HCT116 (cell line): ENCODE measurements at regions not wholly inside any gene's neighbourhood (a gene's known extent, or its start where the extent isn't known, plus 50 kb on each side); places are given as distances from the start of the nearest gene placed in this dataset.

Source experiments
- ATAC-seq: fragments of 200-7000 bp; cut with Tn5 transposase; 2 replicates; pipeline ENCODE4 v1.9.1; 2020; ENCODE audit warnings: mild to moderate bottlenecking, moderate library complexity
- BruUV-seq: library from RNA; stranded (reverse); fragments of 400-500 nt; replicated peaks from 2 replicates; lab custom pipeline; 2021; lab: Mats Ljungman, UMichigan
- CTCF ChIA-PET: fragments of 300-600 bp; sonication (Branson Sonifier 250); formaldehyde crosslinking; loops from one replicate; lab custom pipeline; 2021; ENCODE audit warnings: antibody characterized with exemption; lab: Charles Lee
- POLR2A ChIA-PET: fragments of 300-600, 350-600 bp; sonication (Branson Sonifier 250); formaldehyde crosslinking; loops from one replicate; lab custom pipeline; 2021; ENCODE audit warnings: antibody characterized with exemption; lab: Charles Lee
- RAD21 ChIA-PET, 2 experiments: fragments of 300-600 bp; sonication (Branson Sonifier 250); formaldehyde crosslinking; loops; one replicate each; lab custom pipeline; 2023; ENCODE audit warnings: low total read pairs in 2 of 2; ENCODE audit not compliant: uncharacterized antibody in 2 of 2, unreplicated experiment in 2 of 2, low non-redundant PET in 1 of 2; lab: Charles Lee
- DNase-seq: peaks from one replicate; pipeline ENCODE4 v3.0.0-alpha.2; 2010; ENCODE audit warnings: low read depth, low spot score
- H2AFZ ChIP-seq: fragments of 200-600 bp; shearing (Covaris generic), sonication (generic); 2 replicates; pipeline ENCODE4 v1.6.1; 2017; ENCODE audit warnings: low read depth, mixed run types, mixed read lengths, antibody characterized with exemption, low read length; ENCODE audit not compliant: poor library complexity, severe bottlenecking
- H3K27ac ChIP-seq: 2 replicates; pipeline ENCODE4 v1.5.1; 2012; ENCODE audit warnings: low read depth, low read length
- H3K27me3 ChIP-seq: fragments of 200-600 bp; sonication (generic); 2 replicates; pipeline ENCODE4 v1.6.1; 2016; ENCODE audit warnings: mixed run types, low read length, mixed read lengths; ENCODE audit not compliant: insufficient read depth
- H3K36me3 ChIP-seq, 2 experiments: fragments of 200-500 bp in 1 of 2; fragments of 200-600 bp in 1 of 2; sonication (Bioruptor generic) in 1 of 2; sonication (generic) in 1 of 2; 2 replicates each; pipeline versions ENCODE4 v1.5.1 to v1.6.1; 2014 to 2016; ENCODE audit warnings: low read length in 2 of 2, inconsistent platforms in 1 of 2, mixed read lengths in 1 of 2, mixed run types in 1 of 2; ENCODE audit not compliant: insufficient read depth in 2 of 2, control insufficient read depth in 1 of 2
- H3K4me1 ChIP-seq, 2 experiments: fragments of 200-600 bp in 1 of 2; sonication (generic) in 1 of 2; 2 replicates each; pipeline versions ENCODE4 v1.5.1 to v1.6.1; 2012 to 2017; ENCODE audit warnings: low read length in 2 of 2, inconsistent platforms in 1 of 2, mild to moderate bottlenecking in 1 of 2, mixed read lengths in 1 of 2, mixed run types in 1 of 2, moderate library complexity in 1 of 2; ENCODE audit not compliant: insufficient read depth in 2 of 2, control insufficient read depth in 1 of 2
- H3K4me2 ChIP-seq: fragments of 200-600 bp; sonication (generic); 2 replicates; pipeline ENCODE4 v1.6.1; 2017; ENCODE audit warnings: mixed run types, low read length, mixed read lengths
- H3K4me3 ChIP-seq, 2 experiments: fragments of 200-600 bp in 1 of 2; sonication (generic) in 1 of 2; replicated peaks in 1 of 2; 2 replicates each; pipeline ENCODE4 v1.5.1; 2011 to 2016; ENCODE audit warnings: low read length in 2 of 2, control low read depth in 1 of 2, low read depth in 1 of 2, mild to moderate bottlenecking in 1 of 2, mixed read lengths in 1 of 2, mixed run types in 1 of 2
- H3K79me2 ChIP-seq: fragments of 200-600 bp; sonication (generic); 2 replicates; pipeline ENCODE4 v1.6.1; 2017; ENCODE audit warnings: mild to moderate bottlenecking, mixed run types, low read length, moderate library complexity, mixed read lengths; ENCODE audit not compliant: insufficient read depth
- H3K9ac ChIP-seq: fragments of 200-600 bp; sonication (generic); 2 replicates; pipeline ENCODE4 v1.6.1; 2016; ENCODE audit warnings: low read length, mixed read lengths
- H3K9me2 ChIP-seq: fragments of 200-600 bp; sonication (generic), shearing (Covaris generic); 2 replicates; pipeline ENCODE4 v1.6.1; 2017; ENCODE audit warnings: mixed run types, mild to moderate bottlenecking, moderate library complexity; ENCODE audit not compliant: insufficient read depth
- H3K9me3 ChIP-seq, 2 experiments: fragments of 200-500 bp in 1 of 2; fragments of 200-600 bp in 1 of 2; sonication (Bioruptor generic) in 1 of 2; sonication (generic) in 1 of 2; 2 replicates each; pipeline ENCODE4 v1.6.1; 2014 to 2017; ENCODE audit warnings: low read length in 2 of 2, mixed read lengths in 2 of 2, inconsistent platforms in 1 of 2, low read depth in 1 of 2, mild to moderate bottlenecking in 1 of 2, mixed run types in 1 of 2, moderate library complexity in 1 of 2; ENCODE audit not compliant: control insufficient read depth in 1 of 2, insufficient read depth in 1 of 2
- H4K20me1 ChIP-seq: fragments of 200-600 bp; sonication (generic), shearing (Covaris generic); 2 replicates; pipeline ENCODE4 v1.6.1; 2017; ENCODE audit warnings: mixed run types, mild to moderate bottlenecking, moderate library complexity; ENCODE audit not compliant: insufficient read depth
- CEBPB ChIP-seq: IDR thresholded peaks from 2 replicates; pipeline ENCODE4 v1.6.1; 2012; ENCODE audit warnings: low read depth
- ELF1 ChIP-seq: IDR thresholded peaks from 2 replicates; pipeline ENCODE4 v1.6.1; 2012; ENCODE audit warnings: low read depth, borderline replicate concordance
- EZH2phosphoT487 ChIP-seq: fragments of 200-600 bp; IDR thresholded peaks from 2 replicates; pipeline ENCODE4 v1.6.1; 2018; ENCODE audit warnings: antibody characterized with exemption, borderline replicate concordance
- TCF7L2 ChIP-seq: IDR thresholded peaks from 2 replicates; pipeline ENCODE4 v1.7.0; 2011; ENCODE audit warnings: borderline replicate concordance, inconsistent platforms; ENCODE audit not compliant: insufficient read depth, insufficient read length; ENCODE audit errors: extremely low read depth
- ZFX ChIP-seq: fragments of 450-650 bp; IDR thresholded peaks from 2 replicates; pipeline ENCODE4 v1.6.1; 2017
- intact Hi-C: fragments of 100-400 bp; cut with micrococcal nuclease; formaldehyde crosslinking; loops from 2 replicates; pipeline ENCODE4 v1.10.0; 2022
- TF ChIP-seq, protein P1 (sequence below): IDR thresholded peaks from 2 replicates; pipeline ENCODE4 v1.6.1; 2012
- TF ChIP-seq, protein P2 (sequence below): IDR thresholded peaks from 2 replicates; pipeline ENCODE4 v1.6.1; 2012

DNA sequence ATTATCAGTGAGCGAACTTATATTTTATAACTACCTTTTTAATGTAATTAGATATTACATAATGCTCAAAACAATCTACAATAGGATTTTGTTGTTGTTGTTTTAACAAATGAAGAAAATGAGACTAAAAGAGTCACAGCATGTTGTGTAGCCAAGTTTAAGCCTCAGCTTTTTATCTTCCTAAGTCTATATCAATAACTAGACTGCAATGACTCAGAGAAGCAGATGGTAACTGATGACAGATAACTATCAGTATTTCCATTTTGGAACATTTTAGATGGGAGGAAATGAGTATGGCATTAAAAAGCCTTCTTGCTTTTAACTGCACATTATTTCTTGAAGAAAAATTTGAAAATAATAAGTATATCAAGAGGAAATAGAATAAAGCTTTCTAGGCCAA lies 825.2 kb downstream of the SLITRK1 start:
- ChIA-PET POLR2A (no interaction called here), CTCF (no interaction called here), RAD21 (no interaction called here)
- Histone ChIP-seq H3K4me2 (no peak overlapping the region), H3K4me3 (no peak overlapping the region), H3K9me2 (no peaks in the 10 kb centered on the region), H3K4me1 (no peaks in the 10 kb centered on the region), H3K36me3 (no peaks in the 10 kb centered on the region; a peak in 1 of 4 replicates), H3K27ac (no peak overlapping the region), H3K9me3 (no peaks in the 10 kb centered on the region), H3K9ac (no peak overlapping the region), H3K79me2 (no peaks in the 10 kb centered on the region), H4K20me1 (no peaks in the 10 kb centered on the region), H2AFZ (no peak overlapping the region), H3K27me3 (no peaks in the 10 kb centered on the region)
- BruUV-seq = no TSS peak
- intact Hi-C loops = no loop called here
- DNase-seq (no peak), ATAC-seq (no peak)
- TF ChIP-seq EZH2phosphoT487 (no peak), CEBPB (no peak), ELF1 (no peak), TCF7L2 (no peak)
- TF ChIP-seq, protein P1, sequence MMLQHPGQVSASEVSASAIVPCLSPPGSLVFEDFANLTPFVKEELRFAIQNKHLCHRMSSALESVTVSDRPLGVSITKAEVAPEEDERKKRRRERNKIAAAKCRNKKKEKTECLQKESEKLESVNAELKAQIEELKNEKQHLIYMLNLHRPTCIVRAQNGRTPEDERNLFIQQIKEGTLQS = no peak
- TF ChIP-seq, protein P2, sequence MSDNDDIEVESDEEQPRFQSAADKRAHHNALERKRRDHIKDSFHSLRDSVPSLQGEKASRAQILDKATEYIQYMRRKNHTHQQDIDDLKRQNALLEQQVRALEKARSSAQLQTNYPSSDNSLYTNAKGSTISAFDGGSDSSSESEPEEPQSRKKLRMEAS = no peak

DNA sequence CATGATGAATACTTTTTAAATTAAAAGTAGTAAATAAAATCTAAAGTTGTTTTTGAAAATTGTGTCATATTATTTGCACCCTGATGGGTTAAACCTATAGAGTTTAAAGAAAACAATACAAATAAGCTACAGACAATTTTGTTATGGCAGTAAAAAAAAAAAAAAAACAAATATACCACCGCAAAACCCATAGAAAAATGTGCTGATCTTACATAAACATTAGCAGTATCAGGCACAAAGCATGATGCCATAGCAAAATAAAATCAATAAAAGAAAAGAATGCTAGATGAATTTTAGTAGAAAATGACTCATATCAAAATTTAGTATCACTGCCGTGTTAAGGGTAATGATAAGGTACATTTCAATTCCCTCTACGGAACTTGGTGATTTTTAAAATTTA lies 826.0 kb downstream of the SLITRK1 start:
- ATAC-seq (no peak), DNase-seq (no peak)
- no TSS peak for BruUV-seq
- no peaks in the 10 kb centered on the region for H4K20me1 ChIP-seq
- H3K9me2 ChIP-seq = no peaks in the 10 kb centered on the region
- ChIA-PET POLR2A (no interaction called here), RAD21 (no interaction called here), CTCF (no interaction called here)
- no peak overlapping the region for H3K27ac ChIP-seq
- H3K9ac ChIP-seq = no peak overlapping the region
- no peaks in the 10 kb centered on the region; a peak in 1 of 4 replicates for H3K36me3 ChIP-seq
- no peaks in the 10 kb centered on the region for H3K4me1 ChIP-seq
- H3K4me2 ChIP-seq = no peak overlapping the region
- H3K79me2 ChIP-seq = no peaks in the 10 kb centered on the region
- intact Hi-C loops = no loop called here
- H2AFZ ChIP-seq = no peak overlapping the region
- no peaks in the 10 kb centered on the region for H3K9me3 ChIP-seq
- TF ChIP-seq ZFX = no peak
- H3K4me3 ChIP-seq = no peak overlapping the region
- no peaks in the 10 kb centered on the region for H3K27me3 ChIP-seq
